Erythroblast (primary cell): ENCODE measurements at regions not wholly inside any gene's neighbourhood (a gene's known extent, or its start where the extent isn't known, plus 50 kb on each side); places are given as distances from the start of the nearest gene placed in this dataset.

Source experiments
- GATA1 ChIP-seq: IDR thresholded peaks from 2 replicates; pipeline ENCODE4 v1.6.1; 2011; ENCODE audit warnings: low read depth, mild to moderate bottlenecking, control low read depth, low read length, moderate library complexity
- POLR2A ChIP-seq: IDR thresholded peaks from 2 replicates; pipeline ENCODE4 v1.6.1; 2011; ENCODE audit warnings: mild to moderate bottlenecking, low read length

DNA sequence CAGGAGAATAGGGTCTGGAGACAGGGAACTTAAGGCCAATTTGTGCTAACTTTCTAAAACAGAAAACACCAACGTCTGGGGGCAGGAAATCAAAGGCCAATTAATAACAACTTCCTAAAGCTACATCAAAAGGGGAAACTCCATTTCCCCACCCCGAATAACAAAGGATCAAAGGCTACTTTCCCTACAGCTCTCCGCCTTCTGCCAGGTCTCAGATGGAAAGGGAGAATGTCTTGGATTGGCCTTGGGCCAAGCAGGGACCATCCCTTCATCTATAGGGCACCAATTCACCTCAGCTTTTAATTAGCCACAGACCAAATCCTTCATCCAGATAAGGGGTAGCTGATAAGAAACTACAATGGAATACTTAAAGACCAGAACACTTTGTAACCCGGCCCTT is 116.9 kb upstream of the ZKSCAN2 start:
- no peak for TF ChIP-seq POLR2A
- TF ChIP-seq GATA1 = no peak
